HG03442 (cell line): ENCODE measurements at regions not wholly inside any gene's neighbourhood (a gene's known extent, or its start where the extent isn't known, plus 50 kb on each side); places are given as distances from the start of the nearest gene placed in this dataset.

Experiments used
- ATAC-seq: cut with Tn5 transposase; IDR thresholded peaks from one replicate; pipeline ENCODE4 v1.9.1; 2021; ENCODE audit warnings: mild to moderate bottlenecking, moderate library complexity; ENCODE audit not compliant: unreplicated experiment

DNA sequence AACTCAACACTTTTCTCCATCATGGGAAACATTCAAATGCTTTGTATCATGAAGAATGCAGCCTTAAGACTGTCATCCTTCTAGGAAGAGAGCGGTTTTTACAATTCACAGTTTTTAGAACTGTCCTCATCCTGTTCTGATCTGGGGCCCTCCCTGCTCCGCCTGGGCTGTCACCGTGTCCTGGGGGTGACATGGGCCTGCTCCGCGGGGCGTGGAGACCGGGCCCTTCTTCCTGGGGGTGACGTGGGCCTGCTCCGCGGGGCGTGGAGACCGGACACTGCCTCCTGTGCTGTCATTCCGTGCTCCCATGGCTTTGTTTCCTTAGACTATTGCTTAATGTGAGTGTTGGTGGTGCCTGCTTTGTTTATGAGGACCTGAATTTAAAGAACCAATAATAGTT is 122.8 kb downstream of the TMEM18 start:
- ATAC-seq, result no peak

DNA sequence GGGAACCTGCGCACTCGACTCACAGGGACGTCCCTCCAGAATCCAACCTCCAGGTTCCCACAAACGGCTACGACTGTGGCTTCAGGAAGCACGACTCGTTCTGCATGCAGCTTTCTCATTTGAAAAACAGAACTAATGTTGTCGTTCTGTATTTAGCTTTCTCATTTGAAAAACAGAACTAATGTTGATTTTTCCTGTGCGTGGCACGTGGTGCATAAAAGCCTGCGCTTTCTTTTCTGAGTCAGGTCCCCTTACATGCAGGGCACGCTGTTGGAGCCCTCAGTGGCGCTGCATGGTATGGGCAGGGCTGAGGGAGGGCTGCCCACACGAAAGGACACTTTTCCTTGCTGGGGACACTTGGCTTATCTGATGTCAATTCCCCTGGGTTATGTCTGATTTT is 124.3 kb downstream of the TMEM18 start:
- no peak for ATAC-seq

DNA sequence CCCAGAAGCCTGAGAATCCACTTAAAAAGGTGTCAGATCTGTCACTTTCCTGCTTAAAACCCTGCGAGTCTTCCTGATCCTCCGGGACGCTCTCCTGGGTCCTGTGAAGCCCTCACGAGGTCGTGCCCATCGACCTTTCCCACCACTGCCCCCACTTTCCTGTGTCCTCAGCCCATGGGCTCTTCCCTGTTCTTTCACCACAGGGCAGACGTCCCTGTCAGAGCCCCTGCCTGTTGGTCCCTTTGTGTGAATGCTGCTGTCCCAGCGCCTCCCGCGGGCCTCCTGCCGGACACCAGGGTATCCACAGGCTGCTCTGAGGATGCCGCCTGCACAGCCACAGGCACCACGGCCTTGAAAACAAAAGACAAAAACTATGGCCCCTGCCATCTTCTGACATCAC is 125.6 kb downstream of the TMEM18 start:
- no peak for ATAC-seq

DNA sequence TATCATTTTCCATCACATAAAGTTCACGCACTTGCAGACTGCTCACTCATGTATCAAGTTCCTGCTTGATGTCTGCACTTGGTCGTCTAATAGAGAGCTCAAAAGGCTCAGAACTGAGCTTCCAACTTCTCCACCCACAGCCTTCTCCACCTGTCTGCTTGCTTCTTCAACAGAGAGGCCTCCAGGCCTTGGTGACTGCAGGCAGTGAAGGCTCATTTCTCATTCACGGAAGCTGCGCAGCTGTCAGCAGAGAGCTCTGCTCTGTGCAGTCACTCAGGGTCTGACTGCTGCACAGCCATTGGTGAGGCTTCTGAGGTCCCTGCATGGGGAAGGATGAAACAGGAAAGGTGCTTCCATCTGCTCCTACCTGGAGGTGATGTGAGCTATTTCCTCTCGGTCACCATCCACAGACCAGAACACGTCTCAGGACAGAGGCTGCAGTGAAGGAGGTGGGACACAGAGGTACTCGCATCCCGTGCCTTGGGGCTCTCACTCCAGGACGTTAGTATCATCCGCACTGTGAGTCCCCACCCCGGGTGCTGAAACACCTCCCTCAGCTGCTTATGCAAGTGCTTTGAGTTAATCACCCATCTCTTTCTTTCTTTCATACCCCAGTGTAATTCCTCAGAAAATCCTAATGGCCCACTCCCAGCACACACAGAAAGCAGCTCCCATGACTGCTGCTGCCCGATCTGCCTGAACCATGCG is 126.2 kb downstream of the TMEM18 start:
- no peak for ATAC-seq

DNA sequence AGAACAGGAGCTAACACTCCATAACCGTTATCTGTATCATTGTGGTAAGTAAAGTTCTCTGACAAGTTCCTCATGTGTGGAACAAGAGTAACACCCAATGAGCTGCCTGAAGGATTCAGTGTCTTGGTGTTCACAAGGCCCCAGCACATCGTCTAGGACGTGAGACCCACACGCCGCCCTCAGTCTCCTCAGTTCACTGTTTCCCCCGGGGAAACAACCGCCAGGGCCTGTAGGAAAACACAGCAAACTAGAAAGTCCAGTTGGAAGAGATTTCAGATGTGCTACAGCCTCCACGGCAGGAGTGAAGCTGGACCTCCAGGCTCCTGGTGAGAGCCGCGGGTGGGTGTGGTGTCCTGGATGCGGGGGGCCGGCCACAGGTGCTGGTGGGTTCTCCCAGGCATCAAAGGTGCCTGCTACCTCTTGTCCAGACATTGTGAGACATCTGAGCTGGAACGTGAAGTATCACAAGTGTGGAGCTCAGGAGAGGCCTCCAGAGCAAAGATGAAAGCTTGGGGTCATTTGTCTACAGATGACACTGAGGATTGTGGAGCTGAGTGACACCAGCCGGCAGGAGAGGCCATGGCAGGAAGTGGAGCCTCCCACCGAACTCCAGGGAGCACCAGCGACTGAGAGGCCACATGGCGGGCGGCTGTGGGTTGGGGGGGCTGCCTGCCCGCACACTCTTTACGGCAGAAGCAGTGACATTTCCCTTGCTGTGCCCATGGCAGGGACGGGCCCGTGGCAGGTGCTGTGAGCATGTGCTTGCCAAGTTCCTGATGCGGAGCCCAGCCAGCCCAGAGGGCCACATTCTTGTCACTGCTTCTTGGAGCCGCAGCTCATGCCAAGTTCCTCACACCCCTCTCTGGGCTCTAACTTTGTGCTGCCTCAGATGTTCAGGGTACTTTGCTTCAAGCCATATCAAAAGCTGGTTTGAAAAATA is 131.2 kb downstream of the TMEM18 start:
- ATAC-seq, result no peak

DNA sequence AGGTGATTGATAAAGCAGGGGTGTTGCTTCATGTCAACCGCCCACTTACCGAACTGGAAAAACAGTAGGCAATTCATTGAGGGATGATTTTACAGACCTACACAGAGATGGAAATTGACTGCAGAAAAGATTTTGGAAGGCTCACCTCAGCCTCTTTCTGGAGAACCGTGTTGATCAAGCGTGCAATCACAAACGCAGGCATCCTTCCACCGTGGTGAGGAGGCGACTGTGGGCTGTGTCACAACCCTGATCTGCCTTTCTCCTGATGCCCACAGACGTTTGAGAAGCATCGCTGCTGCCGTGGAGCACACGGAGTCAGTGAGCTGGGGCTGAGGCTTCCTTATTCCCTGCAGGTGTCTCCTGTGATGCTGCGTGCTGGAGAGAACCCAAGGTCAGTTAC is 132.0 kb downstream of the TMEM18 start:
- ATAC-seq, result no peak

DNA sequence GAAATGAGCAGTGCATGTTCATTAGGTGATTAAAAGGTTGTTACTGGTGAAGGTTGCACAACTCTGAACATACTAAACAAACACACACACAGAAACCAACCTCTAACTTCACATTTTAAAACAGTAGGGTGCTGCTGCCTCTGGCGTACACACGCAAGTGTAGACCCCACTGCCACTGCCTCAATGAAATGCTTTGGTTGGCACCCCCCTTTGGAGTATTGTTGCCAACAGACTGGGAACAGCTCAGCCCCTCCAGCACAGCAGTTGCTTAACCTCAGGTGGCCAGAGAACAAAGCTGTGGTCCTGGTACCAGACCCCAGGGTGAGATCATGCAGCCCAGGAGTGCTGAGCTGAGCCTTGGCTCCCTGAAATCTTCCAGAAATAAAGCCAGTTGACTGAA is 138.6 kb downstream of the TMEM18 start:
- no peak for ATAC-seq

DNA sequence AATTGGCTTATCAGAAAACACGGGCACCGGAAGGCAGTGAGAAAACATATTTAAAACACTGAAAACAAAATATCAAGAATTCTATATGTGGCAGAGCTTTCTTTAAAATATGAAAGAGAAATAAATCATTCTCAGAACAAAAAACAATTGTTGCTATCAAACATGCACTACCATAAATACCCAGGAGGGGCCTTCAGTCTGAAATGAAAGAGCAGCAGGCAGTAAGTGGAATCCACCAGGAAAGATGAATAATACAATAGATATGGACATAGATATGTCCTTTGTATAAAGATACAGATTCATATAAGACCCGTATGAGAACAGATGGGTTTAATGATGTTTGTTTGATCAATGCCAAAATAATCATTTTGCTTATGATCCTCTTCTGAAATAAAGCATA is 142.0 kb downstream of the TMEM18 start:
- ATAC-seq, result no peak

DNA sequence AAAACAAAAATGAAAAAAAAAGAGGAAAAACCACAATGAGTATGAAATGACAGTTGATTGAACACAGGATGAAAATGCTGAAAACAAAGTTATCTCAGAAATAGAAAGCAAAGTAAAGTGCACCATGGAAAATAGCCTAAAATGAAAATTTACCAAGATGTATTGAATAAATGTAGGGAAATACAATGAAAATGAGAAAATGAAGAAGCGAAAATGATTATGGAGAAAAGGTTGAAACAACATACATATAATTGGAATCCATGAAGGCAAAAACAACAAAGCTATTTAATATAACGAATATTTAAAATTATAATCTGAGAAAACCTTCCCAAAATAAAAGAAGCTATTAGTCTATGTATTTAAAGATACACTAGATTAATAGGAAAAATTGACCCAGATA is 147.4 kb downstream of the TMEM18 start:
- no peak for ATAC-seq

DNA sequence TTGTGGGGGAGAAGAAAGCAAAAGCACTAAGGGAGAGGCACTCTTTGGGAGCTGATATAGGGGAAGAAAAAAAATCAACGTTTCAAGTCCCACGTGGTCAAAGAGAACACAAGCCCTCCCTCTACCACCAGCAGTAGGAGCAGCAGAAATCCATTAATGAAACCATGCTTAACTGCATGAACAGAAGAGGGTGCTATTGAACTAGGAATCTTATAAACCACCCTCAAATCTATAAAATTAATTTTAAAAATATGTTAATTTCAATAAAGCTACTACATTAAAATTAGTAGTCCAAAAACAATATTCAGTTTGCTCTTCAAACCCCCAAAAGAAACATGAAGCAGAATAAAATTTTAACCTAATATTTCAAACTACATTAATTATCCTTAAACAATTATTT is 147.8 kb downstream of the TMEM18 start:
- ATAC-seq, result no peak

DNA sequence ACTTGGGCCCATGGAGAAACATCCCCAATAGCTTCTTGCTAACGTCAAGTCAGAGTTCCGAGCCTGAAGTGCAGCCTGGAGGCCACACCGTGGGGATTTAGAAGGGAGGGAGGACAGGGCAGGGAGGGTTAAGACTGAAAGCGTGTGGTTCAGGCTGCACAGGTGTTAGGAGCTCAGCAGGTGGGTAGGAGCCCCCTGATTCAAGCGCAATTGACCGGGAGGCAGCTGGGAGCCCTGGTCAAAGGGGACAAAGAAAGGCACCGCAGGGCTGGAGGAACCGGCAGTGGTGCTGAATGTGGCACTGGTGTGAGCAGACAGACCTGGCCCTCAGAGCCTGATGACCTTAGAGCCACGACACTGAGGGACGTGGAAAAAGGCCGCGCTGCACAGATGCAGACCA is 149.6 kb downstream of the TMEM18 start:
- ATAC-seq, result no peak

DNA sequence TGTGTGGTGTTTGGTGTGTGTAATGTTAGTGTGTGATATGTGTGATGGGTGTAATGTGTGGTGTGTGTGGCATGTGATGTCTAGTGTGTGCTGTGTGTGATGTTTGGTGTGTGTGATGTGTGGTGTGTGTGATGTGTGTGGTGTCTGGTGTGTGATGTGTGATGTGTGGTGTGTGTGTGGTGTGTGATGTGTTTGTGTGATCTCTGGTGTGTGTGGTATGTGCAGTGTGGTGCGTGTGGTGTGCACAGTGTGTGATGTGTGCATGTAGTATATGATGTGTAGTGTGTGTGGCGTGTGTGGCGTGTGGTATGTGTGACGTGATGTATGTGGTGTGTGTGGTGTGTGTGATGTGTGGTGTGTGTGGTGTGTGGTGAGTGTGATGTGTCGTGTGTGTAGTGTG is 150.3 kb downstream of the TMEM18 start:
- no peak for ATAC-seq

DNA sequence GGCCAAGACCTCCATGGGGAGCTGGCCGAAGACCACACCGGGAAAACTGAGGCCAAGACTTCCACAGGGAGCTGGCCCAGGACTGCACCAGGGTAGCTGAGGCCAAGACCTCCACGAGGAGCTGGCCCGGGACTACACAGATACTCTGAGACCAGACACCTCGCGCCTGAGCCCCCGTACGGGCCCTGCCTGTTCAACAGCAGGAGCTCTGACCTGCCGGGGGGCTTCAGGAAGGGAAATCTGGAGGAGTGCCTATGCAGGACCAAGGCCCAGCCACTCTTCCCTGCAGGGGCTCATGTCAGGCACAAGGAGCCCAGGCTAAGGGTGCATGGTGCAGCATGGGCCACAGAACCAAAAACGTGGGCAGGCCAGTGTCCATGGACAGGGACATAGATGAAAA is 151.6 kb downstream of the TMEM18 start:
- ATAC-seq, result no peak

DNA sequence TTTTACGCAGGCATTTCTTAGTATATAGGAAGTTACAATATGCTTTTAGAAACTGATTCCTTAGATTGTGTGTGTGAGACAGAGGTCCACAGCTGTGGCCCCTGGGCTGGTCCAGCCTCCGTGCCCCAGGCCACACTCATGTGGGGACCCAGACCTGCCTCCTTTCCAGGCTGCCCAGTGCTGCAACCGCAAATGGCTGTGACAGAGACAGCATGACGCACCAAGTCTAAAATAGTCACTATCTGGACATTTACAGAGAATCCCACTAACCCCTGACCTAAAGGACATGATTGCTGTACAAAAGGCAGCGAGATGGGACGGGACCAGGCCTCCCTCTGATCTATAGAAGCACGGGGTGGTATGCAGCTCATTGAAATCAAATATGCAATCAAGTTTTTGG is 152.2 kb downstream of the TMEM18 start:
- ATAC-seq, result no peak

DNA sequence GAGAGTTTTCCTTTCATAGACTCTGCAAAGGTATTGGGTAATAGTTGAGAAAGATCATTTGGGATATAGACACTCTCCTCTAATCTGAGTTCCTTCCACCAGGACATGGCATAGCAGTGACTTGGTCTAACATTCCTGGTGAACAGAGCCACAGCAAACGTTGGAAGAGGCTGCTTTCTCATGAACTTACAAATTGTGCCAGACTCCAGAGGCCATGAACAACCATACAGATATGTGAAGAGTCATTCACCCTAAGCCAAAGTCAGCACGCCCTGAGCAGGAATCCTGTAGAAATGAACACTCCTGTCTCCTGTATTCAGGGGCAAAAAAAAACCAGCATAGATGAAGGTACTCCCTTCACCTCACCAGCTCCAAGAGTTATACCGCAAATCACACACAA is 152.8 kb downstream of the TMEM18 start:
- ATAC-seq, result no peak

DNA sequence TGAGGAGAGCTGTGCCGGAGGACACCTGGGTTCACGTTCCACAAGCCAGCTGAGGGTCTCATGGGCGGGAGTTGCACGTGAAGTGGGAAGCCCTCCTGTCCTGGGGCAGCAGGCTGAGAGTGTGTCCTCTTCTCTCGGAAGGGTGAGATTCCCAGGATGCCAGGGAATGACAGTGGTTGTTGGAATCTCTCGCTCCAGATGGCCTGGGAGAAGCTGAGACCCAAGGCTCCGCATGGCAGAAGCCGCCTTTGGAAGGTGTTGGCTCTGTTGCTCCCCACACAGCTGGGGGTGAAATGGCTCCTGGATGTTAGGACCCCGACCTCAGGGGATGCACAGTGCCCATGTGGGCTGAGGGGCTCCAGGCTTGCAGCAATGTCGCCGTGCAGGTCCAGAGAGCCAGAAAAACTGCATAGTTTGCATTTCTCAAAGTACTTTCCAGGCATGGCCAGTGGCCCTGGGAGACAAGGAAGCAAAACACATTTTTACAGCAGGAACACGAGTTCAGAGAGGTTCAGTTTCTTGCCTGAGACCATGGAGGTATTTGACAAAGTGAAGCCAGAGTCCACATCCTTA is 153.4 kb downstream of the TMEM18 start:
- ATAC-seq, result no peak

DNA sequence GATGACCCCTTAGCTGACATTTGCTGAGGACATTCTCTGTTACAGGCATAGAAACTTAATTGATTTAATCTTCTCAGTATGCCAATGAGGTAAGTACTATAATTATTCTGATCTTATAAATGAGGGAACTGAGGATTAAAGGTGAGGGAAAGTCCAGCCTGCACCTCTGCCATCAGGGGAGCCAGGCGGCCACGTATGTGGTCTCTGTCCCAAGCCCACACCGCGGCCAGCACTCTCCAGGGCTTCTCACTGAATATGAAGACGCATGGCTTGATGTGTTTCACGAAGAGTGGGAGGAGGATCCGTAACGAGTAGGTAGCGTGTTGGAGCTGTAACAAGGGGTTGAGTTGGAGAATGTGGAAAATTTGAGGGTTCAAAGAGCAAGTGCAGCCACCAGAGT is 154.4 kb downstream of the TMEM18 start:
- ATAC-seq, result no peak

DNA sequence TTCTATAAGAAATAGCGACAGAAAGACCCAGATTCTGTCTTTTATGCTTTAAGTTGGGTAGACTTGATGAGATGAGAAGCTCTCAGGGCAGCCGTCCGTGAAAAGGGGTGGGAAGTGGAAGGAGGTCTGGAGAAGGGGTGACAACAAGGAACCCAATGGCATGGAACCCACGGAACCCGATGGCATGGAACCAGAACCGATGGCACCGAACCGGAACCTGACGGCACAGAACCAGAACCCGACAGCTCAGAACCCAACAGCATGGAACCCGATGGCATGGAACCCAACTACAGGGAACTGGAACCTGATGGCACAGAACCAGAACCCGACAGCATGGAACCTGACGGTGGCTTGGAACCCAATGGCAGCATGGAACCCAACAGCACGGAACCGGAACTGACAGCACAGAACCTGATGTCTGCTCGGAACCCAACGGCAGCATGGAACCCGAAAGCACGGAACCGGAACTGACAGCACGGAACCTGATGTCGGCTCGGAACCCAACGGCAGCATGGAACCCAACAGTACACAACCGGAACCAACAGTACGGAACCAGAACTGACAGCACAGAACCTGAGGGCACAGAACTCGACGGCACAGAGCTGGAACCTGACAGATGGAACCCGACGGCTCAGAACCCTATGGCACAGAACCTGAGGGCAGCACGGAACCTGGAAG is 155.2 kb downstream of the TMEM18 start:
- ATAC-seq, result no peak

DNA sequence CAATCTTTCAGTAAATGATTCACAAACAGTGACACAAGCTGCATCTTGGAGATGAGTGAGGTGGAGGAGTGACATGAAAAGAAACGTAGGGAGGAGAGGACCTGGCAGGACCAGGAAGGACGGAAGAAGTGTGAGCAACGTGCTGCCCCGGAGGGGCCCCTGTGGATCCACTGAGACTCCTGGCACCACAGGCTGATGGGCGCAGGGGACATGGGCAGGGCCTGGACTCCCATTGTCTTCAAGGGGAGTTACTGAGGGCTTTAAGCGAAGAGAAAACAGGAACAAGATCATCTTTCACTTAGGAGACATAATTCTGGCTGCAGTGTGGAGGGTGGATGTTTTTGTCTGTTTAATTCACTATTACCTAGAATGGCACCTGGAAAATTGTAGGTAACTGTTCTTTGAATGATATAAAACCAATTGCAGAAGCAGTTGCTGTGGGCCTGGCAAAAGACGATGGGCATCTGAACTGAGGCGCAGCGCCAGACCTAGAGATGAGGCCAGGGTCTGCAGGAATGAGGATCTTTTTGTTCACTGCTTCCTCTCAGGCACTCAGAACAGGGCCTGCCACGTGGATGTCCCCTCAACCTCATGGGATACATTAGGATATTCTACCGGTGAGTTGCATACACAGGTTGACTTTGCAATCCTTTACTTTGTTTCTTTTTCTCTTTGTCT is 156.4 kb downstream of the TMEM18 start:
- ATAC-seq, result no peak

DNA sequence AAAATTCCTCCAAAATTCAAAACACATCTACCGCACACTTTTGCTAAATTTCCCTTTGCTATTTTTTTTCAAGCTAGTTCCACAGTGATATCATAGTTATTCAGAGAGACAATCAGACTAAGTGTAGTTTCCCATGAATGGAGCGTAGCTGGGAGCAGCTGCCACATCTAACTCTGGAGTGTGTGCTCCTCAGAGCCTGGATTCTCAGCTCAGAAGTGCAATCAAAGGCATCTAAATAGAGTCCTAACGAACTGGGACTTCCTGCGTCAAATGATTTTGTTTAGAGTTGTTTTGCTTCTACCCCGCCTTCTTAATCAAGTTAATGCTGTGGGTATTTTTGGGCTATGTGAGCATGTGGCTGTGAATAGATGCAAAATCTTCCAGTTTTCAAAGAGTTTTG is 160.3 kb downstream of the TMEM18 start:
- ATAC-seq, result no peak

DNA sequence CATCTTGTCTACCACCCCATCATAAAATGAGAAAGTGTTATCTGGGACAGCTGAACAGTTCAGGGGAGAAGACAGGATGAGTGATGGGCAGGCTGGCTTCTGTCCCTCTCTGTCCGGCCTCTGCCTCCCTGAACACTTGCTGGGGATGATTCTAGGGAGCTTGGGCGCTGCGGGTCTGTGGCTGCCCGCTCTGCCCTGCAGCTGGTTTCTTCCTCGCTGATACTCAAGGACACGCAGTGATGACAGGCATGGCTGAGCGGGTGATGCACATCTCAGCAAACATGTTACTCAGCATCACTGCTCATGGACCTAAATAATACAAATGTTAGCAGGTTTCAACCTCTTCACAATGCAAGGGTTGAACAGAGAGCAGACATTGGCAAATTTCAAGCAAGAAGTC is 161.1 kb downstream of the TMEM18 start:
- no peak for ATAC-seq
